NCI-H526 treated with DMSO at 0.1 percent for 48 hours (cell line): ENCODE measurements at regions not wholly inside any gene's neighbourhood (a gene's known extent, or its start where the extent isn't known, plus 50 kb on each side); places are given as distances from the start of the nearest gene placed in this dataset.
A peak's percentile ranks its signal among the peaks of the same experiment; 100 is the strongest.
"Not testable (repeated sequence)": the region's sequence is repeated elsewhere in the genome, so short reads cannot be mapped to it uniquely, and the experiment has no call there.

Experiments used
- DNase-seq: peaks from one replicate; lab custom pipeline; 2025; lab: John Stamatoyannopoulos, UW

DNA sequence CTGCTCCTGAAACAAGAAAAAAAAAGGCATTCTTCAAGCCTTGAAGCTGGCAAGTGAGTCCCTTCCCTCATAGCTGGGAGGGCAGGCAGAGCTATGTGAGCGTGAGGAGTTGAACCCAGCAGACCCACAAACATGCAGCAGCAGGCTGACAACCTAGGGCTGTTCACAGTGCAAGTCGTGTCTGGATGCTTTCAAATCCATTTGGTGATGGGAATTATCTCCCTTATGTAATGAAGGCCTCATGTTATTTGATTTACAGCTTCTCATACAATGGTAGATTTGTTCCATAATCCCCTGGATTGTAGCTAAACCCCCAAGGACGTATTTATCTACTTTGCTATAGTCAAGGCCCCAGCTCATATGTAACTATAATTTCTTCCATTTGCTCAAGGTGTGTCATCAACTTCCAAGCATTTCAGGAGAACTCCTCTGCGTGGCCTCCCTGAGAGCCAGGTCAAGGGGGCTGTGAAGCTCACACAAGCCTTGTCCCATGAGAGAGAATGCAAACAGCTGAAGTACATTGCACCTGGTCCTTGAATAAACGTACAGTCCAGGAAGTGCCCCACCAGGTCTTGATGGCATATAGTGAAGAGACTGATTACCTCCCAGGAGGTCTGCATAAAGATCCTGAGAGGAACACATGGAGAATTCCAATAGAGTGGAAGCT, 124.8 kb upstream of the SLC1A3 start:
- no peak for DNase-seq

DNA sequence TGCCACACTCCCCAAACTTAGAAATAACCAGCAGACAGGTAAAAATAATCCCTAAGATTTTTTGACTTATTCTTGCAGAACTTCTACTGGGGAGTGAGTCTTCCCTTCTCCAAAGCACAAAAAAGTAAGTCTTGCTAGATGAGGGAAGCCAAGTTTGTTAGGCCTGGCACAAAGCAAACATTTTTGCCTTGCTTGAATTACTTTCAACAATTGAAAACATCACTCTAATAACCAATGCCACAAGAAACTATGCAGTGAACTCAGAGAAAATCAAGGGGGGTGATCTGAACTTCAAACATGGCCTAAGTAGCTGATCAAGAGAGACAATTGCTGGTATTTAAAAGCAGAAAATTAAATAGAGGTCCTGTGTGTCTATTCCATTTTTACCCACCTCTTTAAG, 123.6 kb upstream of the SLC1A3 start:
- DNase-seq, result no peak

DNA sequence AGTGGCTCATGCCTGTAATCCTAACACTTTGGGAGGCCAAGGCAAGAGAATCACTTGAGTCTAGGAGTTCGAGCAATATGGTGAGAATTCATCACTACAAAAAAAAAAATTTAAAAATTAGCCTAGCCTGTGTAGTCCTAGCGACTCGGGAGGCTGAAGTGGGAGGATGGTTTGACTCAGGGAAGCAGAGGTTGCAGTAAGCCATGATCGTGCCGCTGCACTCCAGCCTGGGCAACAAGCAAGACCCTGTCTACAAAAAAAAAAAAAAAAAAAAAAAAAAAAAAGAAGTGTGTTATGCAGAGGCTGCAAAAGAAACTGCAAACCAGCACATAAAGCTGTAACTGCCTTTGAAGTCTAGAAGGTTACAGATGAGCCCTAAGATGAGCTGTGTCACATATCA, 116.9 kb upstream of the SLC1A3 start:
- no peak for DNase-seq

DNA sequence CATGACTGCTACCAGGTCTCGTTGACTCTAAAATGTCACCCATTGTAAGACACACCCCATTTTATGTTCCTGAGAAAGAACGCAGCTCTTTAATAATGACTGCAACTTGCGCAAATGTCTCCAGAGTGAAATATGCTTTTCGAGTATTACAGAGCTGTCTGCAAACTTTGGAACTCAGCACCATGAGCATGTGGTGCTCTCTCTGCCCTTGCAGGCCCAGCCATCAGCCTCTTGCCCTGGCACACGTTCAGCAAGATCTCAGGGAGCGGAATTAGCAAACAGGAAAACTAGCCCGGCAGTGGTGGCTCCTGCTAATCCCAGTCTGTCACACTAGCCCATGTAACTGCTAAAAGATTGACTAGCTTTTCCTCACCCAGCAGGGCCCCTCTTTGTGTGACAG, 114.5 kb upstream of the SLC1A3 start:
- no peak for DNase-seq

DNA sequence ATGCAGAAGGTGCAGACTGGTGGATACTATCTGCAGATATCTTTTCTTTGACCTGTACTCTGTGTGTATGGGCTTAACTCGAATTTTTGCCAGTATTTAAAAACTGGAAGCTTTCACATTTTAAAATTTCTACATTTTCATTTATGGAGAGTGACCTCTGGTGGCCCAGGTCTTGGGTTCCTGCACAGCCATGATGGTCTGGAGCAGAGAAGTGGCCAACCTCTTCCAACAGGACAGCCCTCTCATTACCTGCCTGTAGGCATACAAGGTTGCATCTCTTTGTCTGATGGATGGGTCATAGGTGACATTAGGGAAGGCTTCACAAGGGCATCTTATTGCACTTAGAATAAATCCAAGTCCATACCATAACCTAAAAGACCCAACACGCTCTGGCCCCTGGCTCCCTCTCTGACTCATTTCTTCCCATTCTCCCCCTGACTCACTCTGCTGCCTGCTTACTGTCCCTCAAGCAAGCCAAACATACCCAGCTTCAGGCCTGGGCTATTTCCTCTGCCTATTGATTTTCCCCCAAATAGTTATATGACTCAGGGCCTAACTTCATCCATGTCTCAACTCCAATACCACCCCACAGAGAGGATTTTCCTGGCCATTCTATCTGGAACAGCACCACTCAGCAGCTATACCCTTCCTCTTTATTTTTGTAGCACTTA, 113.3 kb upstream of the SLC1A3 start:
- no peak for DNase-seq

DNA sequence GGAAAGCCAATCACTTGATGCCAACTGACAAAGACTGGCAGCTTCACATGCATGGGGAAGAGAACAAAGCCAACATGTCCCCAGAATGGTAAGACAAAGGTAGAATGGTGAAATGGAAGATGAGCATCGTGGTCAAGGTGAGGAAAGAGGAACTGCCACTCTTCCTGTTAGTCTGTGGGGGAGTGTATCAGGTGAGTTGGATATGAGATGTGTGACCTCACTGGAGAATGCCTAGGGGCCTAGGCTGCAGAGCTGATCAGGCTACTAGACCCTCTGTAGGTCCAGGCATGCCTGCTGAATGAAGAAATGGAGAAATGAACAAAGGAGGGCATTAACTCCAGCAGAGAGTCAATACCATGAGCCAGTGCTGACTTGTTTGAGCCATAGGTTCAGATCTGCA, 112.4 kb upstream of the SLC1A3 start:
- no peak for DNase-seq

DNA sequence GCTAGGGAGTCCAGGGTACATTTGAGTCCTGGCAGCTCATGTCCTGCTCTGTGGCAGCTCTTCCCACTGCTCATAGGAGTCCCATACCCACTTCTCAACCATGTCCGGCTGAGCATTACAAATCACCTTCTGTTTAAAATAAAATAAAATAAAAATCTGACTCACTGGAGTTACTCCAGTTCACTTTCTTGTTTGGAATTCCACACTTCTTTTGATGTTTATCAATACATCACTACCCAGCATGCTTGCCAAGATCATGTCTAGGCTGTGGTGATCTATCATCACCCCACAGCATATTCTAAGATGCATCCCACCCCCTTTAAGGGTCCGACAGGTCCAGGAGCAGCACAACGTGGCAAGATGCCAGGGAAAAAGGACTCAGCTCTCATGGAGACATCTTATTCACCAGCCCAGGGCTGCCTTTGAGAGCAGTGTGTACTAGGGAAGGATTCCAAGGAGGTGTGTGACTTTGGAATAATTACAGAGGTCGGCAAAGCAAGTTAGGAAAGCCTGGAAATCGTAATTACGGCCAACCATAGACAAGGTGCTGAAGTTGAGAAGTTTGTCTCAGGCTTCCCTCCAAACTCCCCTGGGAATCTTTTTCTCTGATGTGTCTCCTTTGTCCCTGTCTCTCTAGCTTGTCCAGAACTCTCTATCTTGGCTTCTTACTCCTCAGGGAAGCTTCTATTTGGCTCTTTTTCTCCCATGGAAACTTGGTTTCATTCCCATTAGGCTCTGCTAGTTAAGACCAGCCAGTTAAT, 111.4 kb upstream of the SLC1A3 start:
- DNase-seq, result no peak

DNA sequence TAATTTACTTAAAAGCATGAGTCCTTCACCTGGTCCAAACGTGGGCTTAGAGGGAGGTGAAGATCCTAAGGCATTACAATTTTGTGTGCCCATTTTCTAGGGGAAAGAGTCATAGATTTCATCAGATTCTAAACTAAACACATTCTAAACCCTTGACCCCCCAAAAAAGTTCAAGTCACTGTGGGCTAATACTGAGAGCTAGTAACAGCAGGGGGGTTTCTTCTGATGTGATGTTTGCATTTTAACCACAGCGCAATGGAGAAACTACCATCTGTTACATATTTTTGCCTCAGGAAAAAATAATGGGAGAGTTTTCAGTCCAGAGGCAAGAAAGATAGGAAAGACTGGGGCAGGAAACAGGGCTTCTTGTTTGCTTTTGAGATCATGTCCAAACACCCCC, 110.8 kb upstream of the SLC1A3 start:
- no peak for DNase-seq

DNA sequence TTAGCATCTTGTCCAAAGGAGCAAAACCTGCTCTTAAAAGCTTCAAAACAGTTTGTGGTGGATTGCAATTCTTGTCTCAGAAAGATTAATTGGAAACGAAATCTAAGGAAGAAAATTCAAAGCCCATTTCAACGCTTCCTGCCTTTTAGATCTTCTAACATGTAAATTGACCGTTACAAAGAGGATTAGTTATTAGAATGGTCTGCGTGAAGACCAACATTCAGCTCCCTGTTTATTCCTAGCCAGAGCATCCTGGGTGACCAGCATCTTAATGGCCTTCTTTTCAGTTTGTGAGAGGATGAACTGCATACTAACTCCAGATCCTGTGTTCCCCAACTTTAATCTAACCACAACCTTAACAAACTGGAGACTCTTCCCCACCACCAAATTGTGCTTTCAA, 109.9 kb upstream of the SLC1A3 start:
- no peak for DNase-seq

DNA sequence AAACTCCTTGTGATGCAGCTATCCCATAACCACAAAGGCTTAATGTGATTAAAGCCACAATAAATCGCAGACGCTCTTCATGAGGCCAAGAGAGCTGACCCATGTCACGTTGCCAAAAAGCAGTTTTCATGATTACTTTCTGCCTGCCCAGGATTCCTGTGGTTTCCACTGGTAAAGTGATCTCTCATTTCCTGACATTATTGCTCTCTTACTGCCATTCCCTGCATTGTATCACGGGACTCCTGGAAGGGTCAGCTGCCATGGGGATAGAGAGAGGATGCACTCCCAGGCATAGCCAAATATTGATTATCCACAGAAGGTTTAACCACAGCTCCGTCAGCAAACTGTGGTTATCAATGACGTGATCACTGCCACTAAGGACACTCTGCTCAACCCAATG, 103.8 kb upstream of the SLC1A3 start:
- no peak for DNase-seq

DNA sequence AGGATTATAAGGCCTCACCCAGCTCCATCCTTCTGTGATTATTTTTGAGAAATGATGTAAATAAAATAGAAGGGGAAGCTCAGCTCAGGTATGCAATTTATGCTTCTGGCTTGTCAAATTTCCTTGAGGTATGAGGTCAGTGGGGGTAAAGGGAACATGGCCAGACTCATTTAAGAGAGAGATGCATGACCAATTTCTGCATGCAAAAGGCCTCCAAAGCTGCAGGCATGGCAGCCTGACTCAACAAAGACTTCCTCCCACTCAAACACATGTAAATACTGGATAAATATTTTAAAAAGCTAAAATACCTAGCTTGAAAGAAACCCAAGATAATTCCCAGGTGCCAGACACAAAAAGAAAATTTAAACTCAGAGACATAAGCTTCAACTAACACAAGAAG, 101.4 kb upstream of the SLC1A3 start:
- DNase-seq, result no peak

DNA sequence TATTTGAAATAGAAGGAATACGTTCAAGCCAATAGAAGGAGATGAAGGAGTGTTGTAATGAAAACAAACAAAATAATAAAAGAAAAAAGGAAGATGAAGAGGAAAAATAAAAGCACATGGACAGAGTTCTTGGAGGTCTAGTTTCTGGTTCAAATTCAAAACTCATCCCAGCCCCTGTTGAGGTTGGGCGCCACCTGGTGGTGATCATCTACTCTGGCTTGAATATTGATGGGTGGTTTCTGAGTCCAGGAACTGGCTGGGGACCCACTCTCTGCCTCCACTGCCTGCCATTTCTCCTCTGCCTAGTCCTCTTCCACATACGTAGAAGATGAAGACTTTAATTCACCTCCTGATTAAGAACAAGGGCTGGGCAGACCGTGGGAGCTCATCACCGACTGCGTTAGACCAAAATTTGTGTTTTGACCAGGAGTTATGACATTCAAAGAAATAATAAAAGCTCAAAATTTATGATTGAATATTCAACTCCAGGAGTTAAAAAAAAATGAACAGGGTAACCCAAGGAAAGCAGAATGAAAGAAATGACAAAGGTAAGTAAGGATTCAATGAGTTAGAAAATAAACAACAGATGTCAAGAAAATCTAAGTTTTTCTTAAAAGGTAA, 99.0 kb upstream of the SLC1A3 start:
- peak; percentile 69 for DNase-seq

DNA sequence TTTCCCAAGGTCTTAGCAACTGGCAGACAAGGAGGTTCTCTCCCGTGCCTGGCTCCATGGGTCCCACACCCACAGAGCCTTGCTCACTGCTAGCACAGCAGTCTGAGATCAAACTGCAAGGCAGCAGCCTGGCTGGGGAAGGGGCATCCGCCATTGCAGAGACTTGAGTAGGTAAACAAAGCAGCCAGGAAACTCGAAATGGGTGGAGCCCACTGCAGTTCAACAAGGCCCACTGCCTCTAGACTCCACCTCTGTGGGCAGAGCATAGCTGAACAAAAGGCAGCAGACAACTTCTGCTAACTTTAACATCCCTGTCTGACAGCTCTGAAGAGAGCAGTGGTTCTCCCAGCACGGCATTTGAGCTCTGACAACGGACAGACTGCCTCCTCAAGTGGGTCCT, 98.1 kb upstream of the SLC1A3 start:
- not testable (repeated sequence) for DNase-seq

DNA sequence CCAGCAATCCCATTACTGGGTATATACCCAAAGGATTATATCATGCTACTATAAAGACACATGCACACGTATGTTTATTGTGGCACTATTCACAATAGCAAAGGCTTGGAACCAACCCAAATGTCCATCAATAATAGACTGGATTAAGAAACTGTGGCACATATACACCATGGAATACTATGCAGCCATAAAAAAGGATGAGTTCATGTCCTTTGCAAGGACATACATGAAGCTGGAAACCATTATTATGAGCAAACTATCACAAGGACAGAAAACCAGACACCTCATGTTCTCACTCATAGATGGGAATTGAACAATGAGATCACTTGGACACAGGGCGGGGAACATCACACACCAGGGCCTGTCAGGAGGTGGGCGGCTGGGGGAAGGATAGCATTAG, 92.8 kb upstream of the SLC1A3 start:
- not testable (repeated sequence) for DNase-seq

DNA sequence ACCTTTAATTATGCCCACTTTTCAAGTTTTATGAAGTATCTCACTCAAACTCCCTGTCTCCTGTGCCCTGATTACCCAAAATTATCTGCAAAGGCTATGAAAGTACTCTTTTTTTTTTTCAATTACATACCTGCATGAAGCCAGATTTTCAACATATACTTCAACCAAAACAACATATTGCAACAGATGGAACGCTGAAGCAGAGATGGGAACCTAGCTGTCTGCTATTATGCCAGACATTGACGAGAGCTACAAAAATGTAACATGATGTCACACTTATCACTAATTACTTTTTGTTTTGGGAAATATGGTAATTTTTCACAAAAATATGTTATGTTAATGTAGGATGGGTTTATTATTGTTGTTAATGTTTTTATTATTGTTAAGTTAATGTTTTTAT, 86.5 kb upstream of the SLC1A3 start:
- no peak for DNase-seq

DNA sequence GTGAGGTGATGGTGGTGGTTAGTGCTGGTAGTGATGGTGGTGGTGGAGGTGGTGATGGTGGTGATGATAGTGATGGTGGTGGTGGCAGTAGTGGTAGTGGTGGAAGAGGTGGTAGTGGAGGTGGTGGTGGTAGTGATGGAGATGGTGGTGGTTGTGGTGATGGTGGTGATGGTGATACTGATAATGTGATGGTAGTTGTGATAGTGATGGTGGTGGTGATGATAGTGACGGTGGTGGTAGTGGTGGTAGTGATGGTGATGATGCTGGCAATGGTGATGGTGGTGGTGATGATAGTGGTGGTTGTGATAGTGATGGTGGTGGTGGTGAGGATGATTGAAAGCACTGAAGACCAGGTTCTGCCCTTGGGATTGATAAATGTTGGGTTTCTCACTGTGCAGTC, 85.2 kb upstream of the SLC1A3 start:
- no peak for DNase-seq

DNA sequence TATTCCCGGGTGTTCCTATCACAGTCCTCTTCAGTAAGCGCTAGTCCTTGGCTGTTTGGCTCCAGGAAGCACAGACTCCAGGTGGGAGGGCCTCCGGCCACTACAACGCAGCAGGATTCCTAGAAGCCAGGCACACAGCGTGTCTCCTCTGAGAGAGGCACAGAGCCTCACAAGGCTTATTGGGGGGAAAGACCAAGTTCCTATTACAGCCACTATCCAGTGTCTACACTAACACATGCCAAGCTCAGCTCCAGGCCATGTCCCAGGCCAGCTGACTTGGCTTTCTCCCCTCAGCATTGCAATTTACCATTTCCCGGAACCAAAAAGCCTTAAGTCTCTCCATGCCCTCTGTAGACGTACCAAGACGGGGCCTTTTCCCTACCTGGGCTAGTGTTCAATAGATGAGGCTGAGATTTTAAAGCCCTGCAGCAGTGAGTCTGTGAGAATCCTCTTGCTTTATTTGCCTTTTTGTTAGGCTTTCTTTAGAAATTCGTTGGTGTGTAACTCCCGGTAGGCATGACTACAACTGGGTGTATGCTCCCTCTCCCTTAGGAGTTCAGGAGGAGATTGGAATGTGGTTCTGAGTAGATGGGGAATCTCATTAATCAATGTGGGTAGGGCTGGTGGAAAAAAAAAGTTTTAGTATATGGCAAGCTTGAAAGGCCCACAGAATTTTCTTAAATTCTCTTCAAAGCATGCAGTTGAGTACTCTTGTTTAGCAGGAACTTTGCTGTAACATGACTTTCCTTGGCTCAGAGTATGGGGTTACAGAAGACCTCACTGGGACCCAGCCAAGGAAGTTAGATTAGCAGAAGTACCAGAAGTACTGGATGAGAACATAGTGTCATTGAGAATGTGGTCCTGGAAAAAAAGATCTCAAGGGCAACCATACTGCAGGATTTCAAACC, 84.3 kb upstream of the SLC1A3 start:
- no peak for DNase-seq

DNA sequence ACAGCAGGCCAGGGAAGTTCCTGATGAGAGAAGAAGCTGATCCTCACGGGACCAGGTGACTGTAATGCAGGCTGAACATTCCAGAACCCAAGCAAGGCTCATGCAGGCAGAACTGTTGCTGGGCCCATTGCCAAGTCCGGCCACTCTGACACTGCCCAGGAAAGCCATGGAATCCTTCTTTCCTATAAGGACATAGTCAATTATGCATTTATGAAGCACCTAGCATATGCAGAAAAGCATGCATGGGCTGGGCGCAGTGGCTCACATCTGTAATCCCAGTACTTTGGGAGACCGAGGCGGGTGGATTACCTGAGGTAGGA, 83.7 kb upstream of the SLC1A3 start:
- no peak for DNase-seq

DNA sequence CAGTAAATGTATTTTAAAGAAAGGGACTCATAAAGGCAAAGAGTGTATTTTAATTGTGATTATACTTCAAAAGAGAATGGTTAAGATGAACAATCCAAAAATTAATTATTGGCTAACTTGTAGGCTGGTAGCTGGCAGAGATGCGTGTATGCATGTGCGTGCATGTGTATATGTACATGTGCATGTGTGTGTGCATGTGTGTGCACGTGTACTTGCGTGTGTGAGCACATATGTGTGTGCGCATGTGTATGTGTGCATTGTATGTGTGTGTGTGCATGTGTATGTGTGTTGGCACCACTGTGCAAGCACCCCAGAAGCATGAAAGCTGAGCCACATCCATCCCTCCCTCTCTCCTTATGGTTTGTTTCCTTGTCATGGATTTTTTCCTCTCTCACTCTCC, 83.0 kb upstream of the SLC1A3 start:
- no peak for DNase-seq

DNA sequence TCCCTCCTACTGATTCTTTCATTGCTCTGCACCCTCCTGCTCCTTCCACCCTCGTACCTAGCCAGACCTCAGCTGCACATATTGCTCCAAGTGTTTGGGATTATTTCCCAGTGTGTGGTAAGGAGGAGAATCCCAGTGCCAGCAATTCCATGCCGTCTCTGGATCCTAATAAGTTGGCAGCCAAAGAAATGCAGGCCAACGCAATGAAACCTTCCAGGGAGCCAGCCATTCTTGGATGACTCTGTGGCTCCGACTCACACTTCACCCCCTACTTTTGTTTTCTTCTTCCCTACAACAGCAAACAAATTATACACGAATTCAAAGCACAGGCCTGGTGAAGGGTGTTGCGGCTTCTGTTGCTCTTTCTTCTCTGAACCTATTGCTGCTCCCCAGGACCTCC, 82.5 kb upstream of the SLC1A3 start:
- no peak for DNase-seq

DNA sequence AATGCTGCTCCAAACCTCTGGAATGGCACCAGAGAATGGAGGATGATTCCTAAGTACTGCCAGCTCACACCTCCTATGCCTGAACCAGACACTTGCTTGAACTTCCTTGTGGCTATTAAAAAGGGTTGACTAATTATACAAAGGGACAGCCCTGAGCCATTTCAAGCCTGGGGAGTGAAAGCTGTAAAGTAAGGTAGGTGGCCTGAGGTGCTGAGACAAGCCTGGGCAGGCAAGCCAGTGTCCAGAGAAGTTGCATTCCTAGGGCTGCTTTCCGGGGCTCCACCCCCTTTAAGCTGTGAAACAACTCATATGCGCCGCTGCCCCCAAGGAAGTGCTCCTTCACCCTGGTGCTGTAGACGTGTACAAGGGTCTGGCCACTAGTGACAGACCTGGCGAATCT, 79.9 kb upstream of the SLC1A3 start:
- DNase-seq, result no peak

DNA sequence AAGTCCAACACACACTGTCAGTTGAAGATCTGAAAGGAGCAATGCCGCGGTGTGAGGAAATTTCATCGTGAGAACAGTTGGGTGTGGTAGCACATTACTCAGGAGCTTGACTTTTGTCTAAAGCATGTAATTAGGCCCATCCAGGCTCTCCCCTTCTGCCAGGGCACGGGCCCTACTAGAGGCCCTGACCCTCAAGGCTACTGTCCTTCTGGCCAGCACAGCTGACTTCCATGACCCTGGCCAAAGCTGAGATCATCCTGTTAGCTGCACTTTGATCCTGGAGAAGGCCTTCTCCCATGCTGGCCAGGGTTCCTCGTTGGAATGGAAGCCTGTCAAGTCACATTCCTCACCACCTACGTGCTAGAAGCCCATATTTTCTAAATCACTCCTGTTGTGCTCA, 77.8 kb upstream of the SLC1A3 start:
- DNase-seq, result no peak
